MM.1S (cell line): ENCODE measurements at regions not wholly inside any gene's neighbourhood (a gene's known extent, or its start where the extent isn't known, plus 50 kb on each side); places are given as distances from the start of the nearest gene placed in this dataset.
"Not testable (repeated sequence)": the region's sequence is repeated elsewhere in the genome, so short reads cannot be mapped to it uniquely, and the experiment has no call there.

Experiments used
- DNase-seq: peaks from one replicate; pipeline ENCODE4 v3.0.0-alpha.2; 2015
- H2AFZ ChIP-seq: fragments of 300-600 bp; sonication (generic); 2 replicates; pipeline ENCODE4 v1.6.0; 2016; ENCODE audit warnings: antibody characterized with exemption, low read length
- H3F3A ChIP-seq: fragments of 300-600 bp; sonication (generic); 2 replicates; pipeline ENCODE4 v1.6.1; 2016; ENCODE audit warnings: mild to moderate bottlenecking, antibody characterized with exemption, low read length, moderate library complexity, mixed read lengths; ENCODE audit not compliant: insufficient read depth
- H3K27ac ChIP-seq: fragments of 300-600 bp; sonication (generic); 2 replicates; pipeline ENCODE4 v1.5.1; 2016; ENCODE audit warnings: mild to moderate bottlenecking, low read length
- H3K27me3 ChIP-seq: fragments of 300-600 bp; sonication (generic); replicated peaks from 2 replicates; pipeline ENCODE4 v1.6.0; 2016; ENCODE audit warnings: low read length; ENCODE audit not compliant: insufficient read depth
- H3K36me3 ChIP-seq: fragments of 300-600 bp; sonication (generic); replicated peaks from 2 replicates; pipeline ENCODE4 v1.6.1; 2016; ENCODE audit warnings: mild to moderate bottlenecking, low read length, mixed read lengths; ENCODE audit not compliant: insufficient read depth
- H3K4me1 ChIP-seq: fragments of 300-600 bp; sonication (generic); 2 replicates; pipeline ENCODE4 v1.6.1; 2016; ENCODE audit warnings: low read length, mixed read lengths
- H3K4me2 ChIP-seq: fragments of 300-600 bp; sonication (generic); 2 replicates; pipeline ENCODE4 v1.6.0; 2016; ENCODE audit warnings: low read depth, low read length
- H3K4me3 ChIP-seq: fragments of 300-600 bp; sonication (generic); 2 replicates; pipeline ENCODE4 v1.5.1; 2016; ENCODE audit warnings: low read length, mixed read lengths
- H3K79me2 ChIP-seq: fragments of 300-600 bp; sonication (generic); 2 replicates; pipeline ENCODE4 v1.6.1; 2016; ENCODE audit warnings: mixed run types, low read length, mixed read lengths
- H3K9ac ChIP-seq: fragments of 300-600 bp; sonication (generic); 2 replicates; pipeline ENCODE4 v1.6.1; 2016; ENCODE audit warnings: low read length, mixed read lengths
- H3K9me2 ChIP-seq: fragments of 300-600 bp; sonication (generic); replicated peaks from 2 replicates; pipeline ENCODE4 v1.6.1; 2016; ENCODE audit warnings: mild to moderate bottlenecking, low read length, mixed read lengths; ENCODE audit not compliant: insufficient read depth
- H3K9me3 ChIP-seq: fragments of 300-600 bp; sonication (generic); replicated peaks from 2 replicates; pipeline ENCODE4 v1.6.1; 2016; ENCODE audit warnings: mild to moderate bottlenecking, low read length, mixed read lengths; ENCODE audit not compliant: insufficient read depth
- H4K20me1 ChIP-seq: fragments of 300-600 bp; sonication (generic); 2 replicates; pipeline ENCODE4 v1.6.1; 2016; ENCODE audit warnings: mild to moderate bottlenecking, low read length, moderate library complexity, mixed read lengths; ENCODE audit not compliant: insufficient read depth

GRCh38 chr10:38274879-38275278 lies 180.7 kb downstream of the ZNF37A start:
- H3K4me2 ChIP-seq, H3K79me2 ChIP-seq, H3K27me3 ChIP-seq, H3K9me2 ChIP-seq, DNase-seq, H3K9me3 ChIP-seq, H3K27ac ChIP-seq, H3F3A ChIP-seq, H3K36me3 ChIP-seq, H3K4me1 ChIP-seq, H3K9ac ChIP-seq, H2AFZ ChIP-seq, H4K20me1 ChIP-seq, H3K4me3 ChIP-seq: not testable (repeated sequence)

GRCh38 chr10:38292560-38292959 lies 198.4 kb downstream of the ZNF37A start:
- H3F3A ChIP-seq, H3K4me2 ChIP-seq, H4K20me1 ChIP-seq, H3K79me2 ChIP-seq, H3K9ac ChIP-seq, H3K4me1 ChIP-seq, H3K27ac ChIP-seq, H3K4me3 ChIP-seq, H3K9me3 ChIP-seq, H2AFZ ChIP-seq, H3K9me2 ChIP-seq, H3K36me3 ChIP-seq, DNase-seq, H3K27me3 ChIP-seq: not testable (repeated sequence)

DNA sequence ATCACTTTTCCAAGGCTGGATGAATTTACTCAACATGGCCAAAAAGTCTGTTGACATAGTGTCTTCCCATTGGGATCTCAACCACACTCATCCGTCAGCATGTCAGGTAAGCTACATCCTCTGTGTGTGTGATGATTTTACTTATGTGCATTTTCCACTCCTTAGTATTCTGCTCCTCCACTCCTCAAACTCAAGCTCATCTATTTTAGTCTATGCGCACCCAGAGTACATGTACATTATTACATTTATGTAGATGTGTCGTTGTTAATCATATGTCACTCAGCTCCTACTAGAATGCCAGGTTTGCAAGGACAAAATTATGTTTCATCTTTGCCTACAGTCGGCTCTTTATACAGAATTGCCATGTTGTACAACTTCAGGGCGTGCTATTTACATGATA lies 216.0 kb downstream of the ZNF37A start:
- H3K4me3 ChIP-seq, H3K9ac ChIP-seq, H3K27ac ChIP-seq, H3K36me3 ChIP-seq, H2AFZ ChIP-seq, H3K4me2 ChIP-seq, DNase-seq, H3K27me3 ChIP-seq, H3K9me2 ChIP-seq, H3K9me3 ChIP-seq, H3K4me1 ChIP-seq, H3F3A ChIP-seq, H3K79me2 ChIP-seq, H4K20me1 ChIP-seq: not testable (repeated sequence)

GRCh38 chr10:38315090-38315805 lies 221.1 kb downstream of the ZNF37A start:
- not testable (repeated sequence) for H3K9ac ChIP-seq, H3K79me2 ChIP-seq, H3K27me3 ChIP-seq, H3K36me3 ChIP-seq, H3F3A ChIP-seq, H3K9me2 ChIP-seq, H3K4me1 ChIP-seq, H3K9me3 ChIP-seq, H3K4me3 ChIP-seq, H3K27ac ChIP-seq, H2AFZ ChIP-seq, H4K20me1 ChIP-seq, H3K4me2 ChIP-seq, DNase-seq

DNA sequence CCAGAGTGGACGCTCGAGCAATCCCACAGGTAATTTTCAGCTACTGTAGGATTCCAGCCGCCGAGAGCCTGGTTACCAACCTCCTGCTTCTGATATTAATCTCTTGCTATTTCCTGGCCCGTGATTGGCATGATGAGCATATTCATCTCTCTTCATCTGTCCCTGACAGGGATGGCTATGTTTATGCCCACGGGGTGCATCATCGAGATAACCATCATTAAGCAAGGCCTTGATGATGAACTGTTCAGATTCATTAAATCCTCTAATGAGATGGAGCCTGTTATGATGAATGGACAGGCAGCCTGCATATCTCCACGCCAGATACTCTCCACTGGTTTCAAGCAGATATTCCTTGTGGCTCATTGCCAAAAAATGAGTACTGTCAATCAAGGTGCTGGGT lies 227.3 kb downstream of the ZNF37A start:
- not testable (repeated sequence) for H3K9ac ChIP-seq, H3K79me2 ChIP-seq, H3K4me1 ChIP-seq, H3K27ac ChIP-seq, H2AFZ ChIP-seq, H3K9me3 ChIP-seq, H3K36me3 ChIP-seq, H3K9me2 ChIP-seq, H4K20me1 ChIP-seq, H3F3A ChIP-seq, H3K4me3 ChIP-seq, DNase-seq, H3K4me2 ChIP-seq, H3K27me3 ChIP-seq

DNA sequence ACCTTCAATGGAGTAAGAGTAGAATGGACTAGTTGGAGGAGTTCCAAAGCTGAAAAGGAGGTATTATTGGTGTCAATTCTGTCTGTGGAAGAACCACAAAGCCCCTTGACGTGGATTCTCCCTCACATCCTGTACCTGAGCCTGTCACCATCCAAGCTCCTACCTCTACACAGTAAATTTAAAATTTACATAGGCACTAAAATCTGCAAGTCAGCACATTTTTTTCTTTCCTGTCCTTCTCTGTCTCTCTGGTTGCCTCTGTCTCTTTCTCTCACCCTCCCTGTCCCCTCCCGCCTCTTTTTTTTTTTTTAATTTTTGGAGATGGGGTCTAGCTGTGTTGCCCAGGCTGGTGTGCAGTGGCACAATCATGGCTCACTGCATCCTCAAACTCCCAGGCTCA lies 236.2 kb downstream of the ZNF37A start:
- H2AFZ ChIP-seq, H3F3A ChIP-seq, H3K4me2 ChIP-seq, H3K9me3 ChIP-seq, H3K4me3 ChIP-seq, H3K9ac ChIP-seq, H3K27ac ChIP-seq, H4K20me1 ChIP-seq, H3K9me2 ChIP-seq, H3K79me2 ChIP-seq, H3K27me3 ChIP-seq, H3K4me1 ChIP-seq, H3K36me3 ChIP-seq, DNase-seq: not testable (repeated sequence)

DNA sequence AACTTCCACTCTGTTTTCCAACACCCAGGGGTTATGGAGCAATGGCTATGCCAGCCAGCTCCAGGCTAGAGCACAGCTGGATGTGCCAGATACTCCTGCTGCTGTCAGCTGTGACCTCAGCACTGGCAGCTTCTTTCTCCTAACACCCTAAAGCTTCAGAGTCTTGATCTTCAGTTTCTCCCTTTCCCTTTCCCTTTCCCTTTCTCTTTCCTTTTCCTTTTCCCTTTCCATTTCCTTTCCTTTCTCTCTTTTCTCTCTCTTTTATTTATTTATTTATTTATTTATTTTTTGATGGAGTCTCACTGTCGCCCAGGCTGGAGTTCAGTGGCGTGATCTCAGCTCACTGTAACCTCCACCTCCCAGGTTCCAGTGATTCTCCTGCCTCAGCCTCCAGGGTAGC lies 237.0 kb downstream of the ZNF37A start:
- not testable (repeated sequence) for H3K27ac ChIP-seq, H4K20me1 ChIP-seq, H3K79me2 ChIP-seq, H3K27me3 ChIP-seq, H2AFZ ChIP-seq, H3K4me2 ChIP-seq, H3K9ac ChIP-seq, H3F3A ChIP-seq, DNase-seq, H3K36me3 ChIP-seq, H3K9me2 ChIP-seq, H3K9me3 ChIP-seq, H3K4me3 ChIP-seq, H3K4me1 ChIP-seq

DNA sequence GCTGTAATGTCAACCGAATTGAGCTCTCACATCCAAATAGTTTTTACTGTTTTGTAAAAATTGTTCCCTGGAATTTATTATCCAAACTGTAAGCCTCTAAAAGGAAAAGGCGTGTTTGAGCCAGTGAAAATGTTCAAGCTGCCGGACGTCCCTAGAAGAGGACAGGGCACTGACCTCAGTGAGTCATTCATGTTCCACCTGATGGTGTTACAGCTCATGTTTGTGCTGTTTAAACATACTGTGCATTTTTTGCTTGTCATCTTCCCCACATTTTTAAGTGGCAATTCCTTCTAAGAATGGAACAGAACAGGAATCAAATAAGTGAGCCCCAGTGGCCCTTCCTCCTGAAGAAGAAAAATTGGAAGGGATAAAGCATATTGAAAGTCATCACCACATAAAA lies 239.6 kb downstream of the ZNF37A start:
- H3K79me2 ChIP-seq, DNase-seq, H2AFZ ChIP-seq, H3K9me2 ChIP-seq, H3K4me3 ChIP-seq, H3K36me3 ChIP-seq, H3K9me3 ChIP-seq, H3K9ac ChIP-seq, H3F3A ChIP-seq, H3K4me2 ChIP-seq, H3K27ac ChIP-seq, H3K4me1 ChIP-seq, H4K20me1 ChIP-seq, H3K27me3 ChIP-seq: not testable (repeated sequence)
